Neural progenitor cell (in vitro differentiated cells): ENCODE measurements at regions not wholly inside any gene's neighbourhood (a gene's known extent, or its start where the extent isn't known, plus 50 kb on each side); places are given as distances from the start of the nearest gene placed in this dataset.

Source experiments
- EZH2 ChIP-seq: fragments of 200-600 bp; sonication (generic); IDR thresholded peaks from 2 replicates; pipeline ENCODE4 v1.6.1; 2017; ENCODE audit warnings: antibody characterized with exemption, mild to moderate bottlenecking, moderate library complexity
- EZH2phosphoT487 ChIP-seq: fragments of 200-600 bp; sonication (generic); IDR thresholded peaks from 2 replicates; pipeline ENCODE4 v1.6.1; 2017; ENCODE audit warnings: antibody characterized with exemption
- TF ChIP-seq, protein P1 (sequence below): fragments of 200-600 bp; sonication (generic); IDR thresholded peaks from 2 replicates; pipeline ENCODE4 v1.5.1; 2017; ENCODE audit warnings: antibody characterized with exemption, mild to moderate bottlenecking

GRCh38 chr10:91002656-91003055 is 81.8 kb upstream of the ANKRD1 start:
- TF ChIP-seq, protein P1, sequence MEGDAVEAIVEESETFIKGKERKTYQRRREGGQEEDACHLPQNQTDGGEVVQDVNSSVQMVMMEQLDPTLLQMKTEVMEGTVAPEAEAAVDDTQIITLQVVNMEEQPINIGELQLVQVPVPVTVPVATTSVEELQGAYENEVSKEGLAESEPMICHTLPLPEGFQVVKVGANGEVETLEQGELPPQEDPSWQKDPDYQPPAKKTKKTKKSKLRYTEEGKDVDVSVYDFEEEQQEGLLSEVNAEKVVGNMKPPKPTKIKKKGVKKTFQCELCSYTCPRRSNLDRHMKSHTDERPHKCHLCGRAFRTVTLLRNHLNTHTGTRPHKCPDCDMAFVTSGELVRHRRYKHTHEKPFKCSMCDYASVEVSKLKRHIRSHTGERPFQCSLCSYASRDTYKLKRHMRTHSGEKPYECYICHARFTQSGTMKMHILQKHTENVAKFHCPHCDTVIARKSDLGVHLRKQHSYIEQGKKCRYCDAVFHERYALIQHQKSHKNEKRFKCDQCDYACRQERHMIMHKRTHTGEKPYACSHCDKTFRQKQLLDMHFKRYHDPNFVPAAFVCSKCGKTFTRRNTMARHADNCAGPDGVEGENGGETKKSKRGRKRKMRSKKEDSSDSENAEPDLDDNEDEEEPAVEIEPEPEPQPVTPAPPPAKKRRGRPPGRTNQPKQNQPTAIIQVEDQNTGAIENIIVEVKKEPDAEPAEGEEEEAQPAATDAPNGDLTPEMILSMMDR = no peak
- no peak for TF ChIP-seq EZH2
- TF ChIP-seq EZH2phosphoT487 = no peak
